GM12872 (cell line): ENCODE measurements at regions not wholly inside any gene's neighbourhood (a gene's known extent, or its start where the extent isn't known, plus 50 kb on each side); places are given as distances from the start of the nearest gene placed in this dataset.

Source experiments
- CTCF ChIP-seq: IDR thresholded peaks from 3 replicates; pipeline ENCODE4 v1.5.1; 2011; ENCODE audit warnings: low read depth, mild to moderate bottlenecking, low read length, moderate library complexity; ENCODE audit not compliant: insufficient read depth

GRCh38 chr2:65508225-65508624 is 75.8 kb upstream of the SPRED2 start:
- TF ChIP-seq CTCF = no peak

GRCh38 chr2:65507102-65508069 is 75.0 kb upstream of the SPRED2 start:
- TF ChIP-seq CTCF = no peak

- TF ChIP-seq CTCF = no peak
Measured at GRCh38 chr2:65504814-65505697, 72.7 kb upstream of the SPRED2 start.

- TF ChIP-seq CTCF = no peak
Measured at GRCh38 chr2:65504201-65504600, 71.8 kb upstream of the SPRED2 start.

- no peak for TF ChIP-seq CTCF
Measured at GRCh38 chr2:65503746-65504145, 71.3 kb upstream of the SPRED2 start.

GRCh38 chr2:65501836-65502235 is 69.4 kb upstream of the SPRED2 start:
- no peak for TF ChIP-seq CTCF

GRCh38 chr2:65501074-65501473 is 68.7 kb upstream of the SPRED2 start:
- TF ChIP-seq CTCF = no peak
